GM19455 (cell line): ENCODE measurements at regions not wholly inside any gene's neighbourhood (a gene's known extent, or its start where the extent isn't known, plus 50 kb on each side); places are given as distances from the start of the nearest gene placed in this dataset.

Source experiments
- ATAC-seq: cut with Tn5 transposase; IDR thresholded peaks from one replicate; pipeline ENCODE4 v1.9.1; 2021; ENCODE audit not compliant: unreplicated experiment

GRCh38 chr1:228917342-228917741, 182.1 kb downstream of the RHOU start:
- no peak for ATAC-seq

DNA sequence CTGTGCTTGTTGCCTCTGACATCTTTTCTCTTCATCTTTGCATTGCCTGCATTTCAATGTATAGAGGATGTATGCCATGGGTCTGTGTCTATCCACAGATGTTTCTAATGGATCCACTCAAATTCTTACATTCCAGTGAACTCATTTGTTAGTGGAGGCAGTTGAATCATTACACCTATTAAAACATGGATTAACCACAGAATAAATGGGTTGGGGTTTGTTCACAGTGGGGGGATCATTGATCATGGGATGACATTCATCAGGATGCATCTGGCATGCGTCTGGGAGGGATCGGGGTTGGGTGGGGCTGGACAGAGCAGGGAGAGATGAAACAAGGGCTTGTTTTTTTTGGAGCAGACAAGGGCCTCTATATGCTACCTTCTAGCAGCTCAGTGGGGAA, 182.5 kb downstream of the RHOU start:
- ATAC-seq: no peak

GRCh38 chr1:228918335-228918734, 183.1 kb downstream of the RHOU start:
- ATAC-seq: no peak

- no peak for ATAC-seq
Observed at GRCh38 chr1:228919914-228920313, 184.6 kb downstream of the RHOU start.

- no peak for ATAC-seq
Observed at GRCh38 chr1:228920831-228921230, 185.6 kb downstream of the RHOU start.

DNA sequence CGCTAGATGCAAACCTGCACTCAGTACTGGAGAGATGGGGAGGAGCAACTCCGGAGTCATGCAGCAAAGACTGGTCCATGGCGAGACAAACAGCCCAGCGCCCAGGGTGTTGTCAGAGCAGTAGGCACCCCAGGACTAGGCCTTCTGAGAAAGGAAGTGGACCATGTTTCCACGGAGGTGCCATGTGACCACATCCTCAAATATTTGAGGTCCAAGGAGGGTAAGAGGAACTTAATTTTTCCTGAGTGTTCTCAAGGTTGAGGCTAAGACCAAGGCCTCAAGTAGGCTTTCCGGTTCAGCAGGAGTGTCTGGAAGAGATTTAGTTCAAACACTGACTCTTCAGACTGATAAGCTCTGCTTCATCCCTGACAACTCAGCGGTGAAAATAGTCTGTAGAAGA, 186.2 kb downstream of the RHOU start:
- ATAC-seq: no peak

DNA sequence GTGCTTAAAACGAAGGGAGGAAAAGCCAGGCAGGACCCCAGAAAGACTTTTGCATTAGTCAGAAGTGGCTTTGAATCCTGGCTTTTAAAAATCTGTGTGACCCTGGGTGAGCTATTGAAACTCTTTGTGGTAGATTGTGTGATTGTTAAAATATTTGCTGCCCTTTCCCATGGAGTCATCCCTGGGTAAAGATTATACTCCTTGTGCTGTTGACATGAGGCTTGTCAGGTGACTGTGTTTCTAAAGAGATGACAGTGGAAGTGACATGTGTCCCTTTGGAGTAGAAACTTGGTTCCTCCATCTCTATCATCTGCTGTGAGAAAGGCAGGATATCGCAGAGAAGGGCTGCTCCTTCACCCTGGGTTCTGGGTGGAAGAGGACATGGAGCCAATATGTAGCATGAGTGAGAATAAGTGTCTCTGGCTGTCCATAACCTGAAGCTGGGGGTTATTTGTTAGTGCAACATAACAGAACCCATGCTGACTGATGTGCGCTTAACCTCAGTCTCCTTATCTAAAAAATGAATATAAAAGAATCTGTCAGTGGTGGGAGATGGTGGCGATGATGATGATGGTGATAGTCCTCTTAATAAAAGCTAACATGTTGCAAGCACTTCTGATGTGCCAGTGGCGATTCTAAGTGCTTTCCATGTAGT, 187.6 kb downstream of the RHOU start:
- ATAC-seq: no peak

- no peak for ATAC-seq
Observed at GRCh38 chr1:228923973-228924686, 188.9 kb downstream of the RHOU start.

GRCh38 chr1:228925691-228926090, 190.4 kb downstream of the RHOU start:
- ATAC-seq: no peak

DNA sequence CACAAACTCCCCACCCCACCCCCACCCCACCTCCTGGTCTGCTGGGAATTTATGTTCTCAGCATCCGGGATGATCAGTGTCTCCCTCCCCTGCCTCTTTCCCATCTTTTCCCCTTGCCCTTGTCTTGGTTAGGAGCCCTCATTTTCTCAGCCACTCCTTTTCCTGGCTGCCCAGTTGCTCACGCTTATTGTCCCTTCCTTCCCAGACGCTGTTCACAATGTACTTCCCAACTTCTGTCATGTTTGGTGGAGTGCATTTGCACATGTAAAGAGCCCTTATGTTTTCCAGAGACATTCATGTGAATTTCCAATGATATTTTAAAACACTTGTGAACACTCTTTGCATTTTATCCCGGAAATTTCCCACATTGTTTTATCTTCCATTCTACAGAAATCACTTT, 192.1 kb downstream of the RHOU start:
- no peak for ATAC-seq

- no peak for ATAC-seq
Observed at GRCh38 chr1:228927946-228928898, 192.9 kb downstream of the RHOU start.

DNA sequence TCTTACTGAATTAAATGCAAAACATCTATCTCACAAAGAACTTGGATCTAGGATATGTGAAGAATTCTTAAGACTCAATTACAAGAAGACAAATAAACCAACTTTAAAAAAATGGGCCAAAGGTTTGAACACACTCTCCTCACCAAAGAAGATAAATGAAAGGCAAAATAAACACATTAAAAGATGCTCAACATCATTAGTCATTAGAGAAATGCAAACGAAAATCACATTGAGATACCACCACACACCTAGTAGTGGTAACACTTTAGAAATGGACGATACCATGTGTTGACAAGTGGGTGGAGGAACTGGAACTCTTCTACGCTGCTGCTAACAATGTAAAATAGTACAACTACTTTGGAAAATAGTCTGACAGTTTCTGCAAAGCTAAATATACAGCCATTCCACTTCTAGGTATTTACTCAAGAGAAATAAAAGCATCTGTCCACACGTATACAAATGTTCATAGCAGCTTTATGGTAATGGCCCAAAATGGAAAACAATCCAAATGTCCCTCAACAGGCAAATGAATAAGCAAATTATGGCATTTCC, 194.3 kb downstream of the RHOU start:
- ATAC-seq: no peak

GRCh38 chr1:228930479-228930957, 195.2 kb downstream of the RHOU start:
- no peak for ATAC-seq

DNA sequence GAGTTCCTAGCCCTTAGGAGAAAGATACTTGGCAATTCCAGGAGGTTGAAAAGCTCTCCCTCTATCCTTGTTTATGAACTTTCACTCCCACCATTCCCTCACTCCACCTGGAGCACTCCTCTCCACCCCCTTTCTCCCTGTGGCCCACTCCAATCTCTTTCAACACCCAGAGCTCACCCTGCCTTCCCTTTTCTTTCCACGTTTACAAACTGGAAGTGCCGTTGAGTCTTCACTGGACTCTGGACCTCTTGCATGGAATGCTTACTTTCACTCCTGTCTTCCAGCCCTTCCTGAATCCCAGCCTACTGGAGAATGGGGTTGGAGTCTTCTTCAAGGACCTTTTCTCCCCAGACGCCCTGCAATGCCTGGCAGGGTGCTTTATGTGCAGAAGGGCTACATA, 198.5 kb downstream of the RHOU start:
- ATAC-seq: no peak

GRCh38 chr1:228935198-228935663, 200.0 kb downstream of the RHOU start:
- ATAC-seq: no peak

- ATAC-seq: no peak
Observed at GRCh38 chr1:228935855-228936727, 200.8 kb downstream of the RHOU start.

GRCh38 chr1:228936881-228937280, 201.6 kb downstream of the RHOU start:
- ATAC-seq: no peak

DNA sequence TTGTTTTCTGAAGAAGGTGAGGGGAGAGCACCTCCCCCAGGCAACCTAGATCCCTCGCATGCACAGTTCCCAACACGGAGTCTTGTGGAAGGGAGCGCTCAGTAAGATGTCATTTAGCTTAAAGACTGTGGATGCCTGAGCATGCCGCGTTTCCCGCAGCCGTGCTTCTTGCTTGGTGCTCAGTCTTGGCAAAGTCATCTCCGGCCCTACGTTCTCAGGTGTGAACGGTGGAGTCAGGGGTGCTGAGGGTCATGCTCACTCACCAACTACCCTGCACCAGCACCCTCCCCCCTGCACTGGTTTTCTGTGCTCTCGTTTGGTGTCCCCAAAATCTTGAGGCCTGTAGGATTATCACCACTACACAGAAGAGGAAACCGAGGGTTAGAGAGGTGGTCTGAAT, 202.1 kb downstream of the RHOU start:
- ATAC-seq: no peak

DNA sequence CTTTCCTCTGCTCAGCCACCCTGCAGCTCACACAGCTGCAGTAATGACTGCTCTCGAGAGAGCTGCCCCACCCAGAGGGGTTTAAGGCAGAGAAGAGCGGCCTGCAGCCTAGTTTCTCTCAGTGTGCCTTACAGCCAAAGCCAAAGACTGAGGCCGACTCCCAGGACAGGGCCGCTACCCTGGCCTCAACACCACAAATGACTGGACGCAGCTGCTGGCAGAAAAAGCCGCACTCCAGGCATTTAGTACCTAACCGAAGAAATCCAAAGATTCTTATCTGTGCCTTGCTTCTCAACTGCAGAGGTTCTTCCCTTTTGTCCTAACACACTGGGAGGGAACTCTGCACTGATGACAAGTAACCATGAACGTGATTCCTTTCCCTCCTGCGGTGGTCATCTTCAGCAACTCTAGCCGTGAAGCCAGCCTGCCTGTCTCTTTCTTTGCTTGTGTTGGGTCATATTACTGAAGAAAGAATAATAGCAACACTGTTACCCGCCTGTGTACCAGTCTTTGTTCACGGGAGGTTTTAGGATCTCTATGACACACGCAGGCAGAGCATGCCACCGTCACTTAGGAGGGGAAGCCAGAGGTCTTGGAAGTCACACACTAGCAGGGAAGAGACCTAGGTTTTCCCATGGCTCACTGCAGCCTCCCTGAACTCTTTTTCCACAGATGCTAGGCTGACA, 202.7 kb downstream of the RHOU start:
- no peak for ATAC-seq

GRCh38 chr1:228938537-228938901, 203.2 kb downstream of the RHOU start:
- no peak for ATAC-seq
